AG04449 (cell line): ENCODE measurements at regions not wholly inside any gene's neighbourhood (a gene's known extent, or its start where the extent isn't known, plus 50 kb on each side); places are given as distances from the start of the nearest gene placed in this dataset.

Source experiments
- CTCF ChIA-PET: fragments of 350-600 bp; formaldehyde crosslinking; extraction: SDS; loops from one replicate; lab custom pipeline; 2021; ENCODE audit warnings: antibody characterized with exemption; lab: Yijun Ruan, JAX
- POLR2A ChIA-PET: fragments of 400-600, 350-600 bp; formaldehyde crosslinking; extraction: SDS; loops from one replicate; lab custom pipeline; 2020; ENCODE audit warnings: antibody characterized with exemption, inconsistent platforms; lab: Yijun Ruan, JAX
- DNase-seq: peaks from one replicate; pipeline ENCODE4 v3.0.0-alpha.2; 2010; ENCODE audit warnings: low read depth, low spot score
- H3K4me3 ChIP-seq: 2 replicates; pipeline ENCODE4 v1.5.1; 2011; ENCODE audit warnings: low read depth, mild to moderate bottlenecking, control low read depth, low read length
- CTCF ChIP-seq: IDR thresholded peaks from one replicate; pipeline ENCODE4 v1.5.1; 2011; ENCODE audit warnings: mild to moderate bottlenecking, moderate library complexity, low read length, control low read depth, inconsistent platforms; ENCODE audit not compliant: insufficient read depth; ENCODE audit errors: missing control alignments

GRCh38 chr13:105817498-105817897 is 718.0 kb downstream of the EFNB2 start:
- CTCF ChIA-PET, result no interaction called here

DNA sequence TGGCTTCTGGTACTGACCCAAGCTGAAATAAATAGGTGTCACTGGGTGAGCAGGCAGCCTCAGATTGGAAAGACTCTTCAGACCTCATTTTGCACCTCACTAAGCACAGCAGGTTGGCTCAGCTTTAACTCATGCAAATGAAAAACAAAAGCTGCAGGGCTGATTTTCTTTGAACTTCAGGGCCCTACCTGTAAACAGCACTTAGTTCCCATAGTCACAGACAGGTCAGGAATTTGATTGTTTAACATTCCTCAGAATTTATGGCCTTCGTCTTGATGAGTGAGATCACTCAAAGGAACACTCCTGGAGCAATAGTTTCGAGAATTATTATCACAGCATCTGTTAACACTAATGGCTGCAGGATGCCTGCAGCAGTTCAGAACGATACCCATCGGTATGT is 718.5 kb downstream of the EFNB2 start:
- ChIA-PET CTCF (no interaction called here), POLR2A (no interaction called here)
- H3K4me3 ChIP-seq, result no peak overlapping the region
- DNase-seq, result no peak
- TF ChIP-seq CTCF, result no peak

More at GRCh38 chr13:105817498-105817897, 718.0 kb downstream of the EFNB2 start:
- POLR2A ChIA-PET, result no interaction called here
- DNase-seq, result no peak
- no peak overlapping the region for H3K4me3 ChIP-seq
- no peak for TF ChIP-seq CTCF

DNA sequence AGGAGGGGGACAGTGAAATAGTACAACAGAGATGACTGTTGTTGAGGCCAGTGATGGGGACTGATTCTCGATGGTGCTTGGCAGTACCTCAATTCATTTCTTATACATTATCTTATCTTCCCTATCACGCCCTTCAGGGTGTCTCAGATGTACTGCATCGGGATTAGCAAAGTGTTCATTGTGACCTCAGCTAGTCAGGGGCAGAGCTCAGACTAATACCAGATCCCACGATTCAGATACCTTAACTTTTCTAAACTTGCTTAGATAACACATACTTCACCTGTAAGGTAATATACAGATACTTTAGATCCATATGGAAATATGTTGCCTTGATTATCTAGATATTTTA is 720.6 kb downstream of the EFNB2 start:
- CTCF ChIA-PET, result no interaction called here

GRCh38 chr13:105814219-105814901 is 721.1 kb downstream of the EFNB2 start:
- no peak overlapping the region for H3K4me3 ChIP-seq
- TF ChIP-seq CTCF, result no peak
- DNase-seq, result no peak
- CTCF ChIA-PET, result no interaction called here
- POLR2A ChIA-PET, result no interaction called here

More for the DNA sequence above, 720.6 kb downstream of the EFNB2 start:
- POLR2A ChIA-PET, result no interaction called here
- DNase-seq, result no peak
- no peak overlapping the region for H3K4me3 ChIP-seq
- no peak for TF ChIP-seq CTCF

DNA sequence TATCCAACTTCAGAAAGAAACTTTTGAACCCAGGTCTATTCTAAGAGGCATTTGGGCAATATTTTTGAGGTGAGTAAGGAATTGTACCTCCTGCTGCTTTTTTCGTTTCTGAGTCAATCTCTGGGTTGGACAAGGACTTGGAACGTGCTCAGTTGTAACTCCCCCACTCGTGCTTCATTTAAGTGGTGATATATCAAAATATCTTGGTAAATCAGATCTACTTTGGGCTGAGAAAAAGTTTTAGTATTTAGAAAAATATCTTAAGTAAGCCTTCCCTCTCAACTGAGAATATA is 728.9 kb downstream of the EFNB2 start:
- no peak for DNase-seq
- ChIA-PET POLR2A (no interaction called here), CTCF (no interaction called here)
- H3K4me3 ChIP-seq, result no peak overlapping the region
- TF ChIP-seq CTCF, result no peak

DNA sequence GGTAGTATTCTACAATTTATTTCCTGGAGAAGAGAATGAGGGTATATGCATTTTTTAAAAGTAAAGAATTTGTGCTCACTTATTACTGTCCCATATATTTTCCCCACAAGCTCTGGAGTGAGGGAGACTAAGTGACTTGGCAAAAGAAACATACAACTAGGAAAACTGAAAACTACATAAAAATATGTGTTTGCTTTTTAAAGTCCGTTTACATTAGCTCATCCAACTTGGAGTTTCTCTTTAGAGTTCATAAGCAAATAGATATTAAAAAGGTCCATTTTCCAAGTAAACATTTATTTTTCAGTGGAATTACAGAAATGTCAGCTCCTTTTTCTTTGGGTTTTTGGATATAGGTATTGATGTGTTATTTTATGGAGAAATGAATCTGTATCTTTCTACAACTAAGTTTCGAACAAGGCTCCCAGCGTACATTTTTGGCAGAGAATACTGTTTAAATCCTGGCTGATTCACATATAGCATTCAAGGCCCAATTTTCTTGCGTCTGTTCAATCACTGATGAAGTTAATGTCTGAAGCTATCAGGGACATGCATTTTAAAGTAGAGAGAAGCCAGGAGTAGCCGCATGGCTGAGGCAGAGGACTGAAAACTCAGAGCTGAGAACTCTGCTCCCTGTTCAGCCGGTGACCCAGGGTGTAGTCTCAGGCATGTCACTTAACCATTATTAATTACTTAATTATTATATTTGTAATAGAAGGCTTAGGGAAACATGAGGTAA is 729.4 kb downstream of the EFNB2 start:
- no peak overlapping the region for H3K4me3 ChIP-seq
- POLR2A ChIA-PET, result interaction anchor here (1.0 kb wide), 1 partner anchor 730 kb away, joined by 3 read pairs; the partner anchor contains the start of gene EFNB2
- no peak for TF ChIP-seq CTCF
- no peak for DNase-seq
- CTCF ChIA-PET, result no interaction called here
